ENCODE measurements at regions not wholly inside any gene's neighbourhood (a gene's known extent, or its start where the extent isn't known, plus 50 kb on each side); places are given as distances from the start of the nearest gene placed in this dataset.
"Not testable (repeated sequence)": the region's sequence is repeated elsewhere in the genome, so short reads cannot be mapped to it uniquely, and the experiment has no call there.

GRCh38 chr4:101417046-101417445, 69.7 kb upstream of the PPP3CA start:
- DNase-seq: no peak

GRCh38 chr4:101415962-101416361, 68.6 kb upstream of the PPP3CA start:
- peak in 5 of 14 donors; percentile 0 to 80 (median 2) for DNase-seq

- DNase-seq: no peak
Measured at GRCh38 chr4:101414496-101414895, 67.2 kb upstream of the PPP3CA start.

- DNase-seq: no peak
Measured at GRCh38 chr4:101411926-101412325, 64.6 kb upstream of the PPP3CA start.

- not testable (repeated sequence) for DNase-seq
Measured at GRCh38 chr4:101411281-101411910, 64.1 kb upstream of the PPP3CA start.

- no peak for DNase-seq
Measured at GRCh38 chr4:101400096-101400495, 52.8 kb upstream of the PPP3CA start.

GRCh38 chr4:101398807-101399206, 51.5 kb upstream of the PPP3CA start:
- DNase-seq: no peak

All from C1 segment of cervical spinal cord (tissue), 14 donors.